DOHH2 (cell line): ENCODE measurements at regions not wholly inside any gene's neighbourhood (a gene's known extent, or its start where the extent isn't known, plus 50 kb on each side); places are given as distances from the start of the nearest gene placed in this dataset.

Experiments used
- EZH2phosphoT487 ChIP-seq: fragments of 200-600 bp; sonication (generic); IDR thresholded peaks from 2 replicates; pipeline ENCODE4 v1.6.1; 2017; ENCODE audit warnings: borderline replicate concordance, mild to moderate bottlenecking, antibody characterized with exemption, low read length, moderate library complexity, mixed read lengths
- TF ChIP-seq, protein P1 (sequence below): fragments of 200-600 bp; sonication (generic); IDR thresholded peaks from one replicate; pipeline ENCODE4 v1.5.1; 2014; ENCODE audit warnings: antibody characterized with exemption, mild to moderate bottlenecking, low read depth, low read length; ENCODE audit not compliant: poor library complexity, severe bottlenecking

DNA sequence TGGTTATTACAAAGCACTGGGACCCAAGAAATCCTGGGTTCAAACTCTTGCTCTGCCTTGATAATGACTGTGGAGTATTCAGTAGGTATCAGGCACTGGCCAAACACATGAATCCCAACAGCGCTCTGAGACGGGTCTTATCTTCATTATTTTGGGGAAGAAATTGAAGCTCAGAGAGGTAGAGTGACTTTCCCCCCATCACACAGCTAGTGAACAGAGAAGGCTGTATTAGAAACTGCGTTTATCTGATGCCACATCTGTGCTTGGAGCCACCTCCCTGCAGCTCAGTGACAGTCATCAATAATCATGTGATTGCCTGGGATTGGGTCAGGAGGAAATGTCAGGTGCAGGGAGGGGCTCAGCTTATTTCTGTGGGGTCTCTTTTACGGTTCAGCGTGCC is 225.4 kb upstream of the LHX5 start:
- TF ChIP-seq, protein P1, sequence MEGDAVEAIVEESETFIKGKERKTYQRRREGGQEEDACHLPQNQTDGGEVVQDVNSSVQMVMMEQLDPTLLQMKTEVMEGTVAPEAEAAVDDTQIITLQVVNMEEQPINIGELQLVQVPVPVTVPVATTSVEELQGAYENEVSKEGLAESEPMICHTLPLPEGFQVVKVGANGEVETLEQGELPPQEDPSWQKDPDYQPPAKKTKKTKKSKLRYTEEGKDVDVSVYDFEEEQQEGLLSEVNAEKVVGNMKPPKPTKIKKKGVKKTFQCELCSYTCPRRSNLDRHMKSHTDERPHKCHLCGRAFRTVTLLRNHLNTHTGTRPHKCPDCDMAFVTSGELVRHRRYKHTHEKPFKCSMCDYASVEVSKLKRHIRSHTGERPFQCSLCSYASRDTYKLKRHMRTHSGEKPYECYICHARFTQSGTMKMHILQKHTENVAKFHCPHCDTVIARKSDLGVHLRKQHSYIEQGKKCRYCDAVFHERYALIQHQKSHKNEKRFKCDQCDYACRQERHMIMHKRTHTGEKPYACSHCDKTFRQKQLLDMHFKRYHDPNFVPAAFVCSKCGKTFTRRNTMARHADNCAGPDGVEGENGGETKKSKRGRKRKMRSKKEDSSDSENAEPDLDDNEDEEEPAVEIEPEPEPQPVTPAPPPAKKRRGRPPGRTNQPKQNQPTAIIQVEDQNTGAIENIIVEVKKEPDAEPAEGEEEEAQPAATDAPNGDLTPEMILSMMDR: no peak
- no peak for TF ChIP-seq EZH2phosphoT487
